Activated CD4-positive, alpha-beta T cell treated with anti-CD3 and anti-CD28 coated beads, Interleukin-10, Interleukin-2, amounts not matched to agents 100 ng/mL and 50 ng/mL, durations not matched to agents 16 hours and 8 hours (primary cell): ENCODE measurements at regions not wholly inside any gene's neighbourhood (a gene's known extent, or its start where the extent isn't known, plus 50 kb on each side); places are given as distances from the start of the nearest gene placed in this dataset.

Source experiments
- DNase-seq: peaks from one replicate; pipeline ENCODE4 v3.0.0-alpha.2; 2020

GRCh38 chr2:226680719-226681118 is 118.9 kb downstream of the IRS1 start:
- DNase-seq, result no peak

GRCh38 chr2:226679389-226680065 is 120.1 kb downstream of the IRS1 start:
- no peak for DNase-seq

GRCh38 chr2:226678422-226678821 is 121.2 kb downstream of the IRS1 start:
- no peak for DNase-seq

- DNase-seq, result no peak
Observed at GRCh38 chr2:226677080-226677479, 122.5 kb downstream of the IRS1 start.

- DNase-seq, result no peak
Observed at GRCh38 chr2:226676618-226677017, 123.0 kb downstream of the IRS1 start.

- DNase-seq, result no peak
Observed at GRCh38 chr2:226674123-226674522, 125.5 kb downstream of the IRS1 start.

GRCh38 chr2:226673314-226673723 is 126.3 kb downstream of the IRS1 start:
- no peak for DNase-seq

GRCh38 chr2:226671141-226671676 is 128.4 kb downstream of the IRS1 start:
- DNase-seq, result no peak

GRCh38 chr2:226669905-226670304 is 129.7 kb downstream of the IRS1 start:
- no peak for DNase-seq

GRCh38 chr2:226669249-226669648 is 130.4 kb downstream of the IRS1 start:
- DNase-seq, result no peak

GRCh38 chr2:226667736-226668135 is 131.9 kb downstream of the IRS1 start:
- DNase-seq, result no peak

- no peak for DNase-seq
Observed at GRCh38 chr2:226665306-226665831, 134.3 kb downstream of the IRS1 start.

GRCh38 chr2:226664661-226665060 is 135.0 kb downstream of the IRS1 start:
- DNase-seq, result no peak

GRCh38 chr2:226664140-226664539 is 135.5 kb downstream of the IRS1 start:
- no peak for DNase-seq

- no peak for DNase-seq
Observed at GRCh38 chr2:226661789-226662545, 137.7 kb downstream of the IRS1 start.

- no peak for DNase-seq
Observed at GRCh38 chr2:226660526-226660925, 139.1 kb downstream of the IRS1 start.

GRCh38 chr2:226660124-226660523 is 139.5 kb downstream of the IRS1 start:
- DNase-seq, result no peak

- no peak for DNase-seq
Observed at GRCh38 chr2:226659410-226659809, 140.2 kb downstream of the IRS1 start.

GRCh38 chr2:226658555-226658954 is 141.1 kb downstream of the IRS1 start:
- no peak for DNase-seq

- DNase-seq, result no peak
Observed at GRCh38 chr2:226657340-226658053, 142.1 kb downstream of the IRS1 start.

GRCh38 chr2:226656367-226656766 is 143.3 kb downstream of the IRS1 start:
- no peak for DNase-seq

- DNase-seq, result no peak
Observed at GRCh38 chr2:226655871-226656270, 143.7 kb downstream of the IRS1 start.
